Right lobe of liver (tissue), 6 donors: ENCODE measurements at regions not wholly inside any gene's neighbourhood (a gene's known extent, or its start where the extent isn't known, plus 50 kb on each side); places are given as distances from the start of the nearest gene placed in this dataset.
A peak's percentile ranks its signal among the peaks of the same experiment; 100 is the strongest.

Experiments used
- ATAC-seq, 4 donors: fragments of 200-7000 bp; cut with Tn5 transposase; one replicate each; pipeline ENCODE4 v1.9.1; 2020; ENCODE audit warnings: mild to moderate bottlenecking in 4 of 4, moderate library complexity in 4 of 4
- DNase-seq, 3 donors: peaks; one replicate each; pipeline ENCODE4 v3.0.0-alpha.2; 2020
- H3K27ac ChIP-seq, 3 donors: fragments of 200-600 bp; one replicate each; pipeline ENCODE4 v1.8.0; 2022
- H3K27me3 ChIP-seq, 2 donors: fragments of 200-600 bp; one replicate each; pipeline ENCODE4 v1.8.0; 2022
- H3K36me3 ChIP-seq, 4 donors: fragments of 200-600 bp; sonication (generic) in 1 of 4; one replicate each; pipeline versions ENCODE4 v1.5.1 to v1.8.0; 2017 to 2022; ENCODE audit warnings: control low read depth in 1 of 4
- H3K4me1 ChIP-seq, 4 donors: fragments of 200-600 bp; sonication (generic) in 1 of 4; one replicate each; pipeline versions ENCODE4 v1.5.1 to v1.8.0; 2017 to 2022; ENCODE audit warnings: control low read depth in 1 of 4
- H3K4me3 ChIP-seq, 3 donors: fragments of 200-600 bp; one replicate each; pipeline ENCODE4 v1.8.0; 2022
- H3K9me3 ChIP-seq, 4 donors: fragments of 200-600 bp; sonication (generic) in 1 of 4; one replicate each; pipeline versions ENCODE4 v1.5.1 to v1.8.0; 2017 to 2022; ENCODE audit warnings: control low read depth in 1 of 4
- CTCF ChIP-seq, 4 donors: fragments of 200-600 bp in 3 of 4; fragments of 450-650 bp in 1 of 4; IDR thresholded peaks; one replicate each; pipeline versions ENCODE4 v1.5.1 to v1.8.0; 2016 to 2022; ENCODE audit warnings: antibody characterized with exemption in 4 of 4, mild to moderate bottlenecking in 2 of 4
- POLR2A ChIP-seq: fragments of 450-650 bp; IDR thresholded peaks from one replicate; pipeline ENCODE4 v1.6.1; 2017; ENCODE audit warnings: antibody characterized with exemption, mild to moderate bottlenecking
- WGBS: methylation state at CpG from one replicate; pipeline ENCODE4 v1.1.6; 2018; ENCODE audit warnings: low coverage, low lambda C conversion rate; ENCODE audit not compliant: insufficient coverage; ENCODE audit errors: missing lambda C conversion rate; 5-methylcytosine and 5-hydroxymethylcytosine counted together
- intact Hi-C, 2 donors: fragments of 100-400 bp; cut with DNase I; formaldehyde crosslinking; loops; one replicate each; pipeline versions ENCODE4 v1.11.2 to v1.14.1; 2022
- donor health status: DM: no; HTN: yes; CAD: no.
- donor health status: DM: no; HTN: no; CAD: no.
- donor health status: DM: no; HTN: no; CAD: no.
- donor health status: DM: no; HTN: yes; CAD: no.
- donor health status: DM: no; HTN: yes; CAD: no.

- Histone ChIP-seq H3K36me3 (no peaks in the 10 kb centered on the region), H3K27me3 (no peaks in the 10 kb centered on the region), H3K9me3 (no peaks in the 10 kb centered on the region), H3K27ac (no peak overlapping the region), H3K4me1 (no peaks in the 10 kb centered on the region), H3K4me3 (no peak overlapping the region)
- DNase-seq = no peak
- ATAC-seq = no peak
- intact Hi-C loops = no loop called here
- TF ChIP-seq POLR2A (no peak), CTCF (IDR thresholded peaks at IDR 0.05) (no peak)
- 25% methylated on average over 2 of the region's 2 CpGs for WGBS
These were observed 398.2 kb upstream of the SPANXN1 start for GRCh38 chrX:144849141-144849540.

- TF ChIP-seq POLR2A = no peak
- peak; percentile 28 to 50 (median 36) for TF ChIP-seq CTCF (IDR thresholded peaks at IDR 0.05)
- H3K9me3 ChIP-seq = no peaks in the 10 kb centered on the region
These were observed 351.0 kb upstream of the SPANXN1 start for GRCh38 chrX:144896323-144896722.

GRCh38 chrX:144901521-144901920, 345.8 kb upstream of the SPANXN1 start:
- no peak for ATAC-seq
- H3K36me3 ChIP-seq = no peaks in the 10 kb centered on the region
- no peak for DNase-seq
- TF ChIP-seq POLR2A = no peak
- no peak for TF ChIP-seq CTCF (IDR thresholded peaks at IDR 0.05)
- no peaks in the 10 kb centered on the region for H3K4me1 ChIP-seq
- no peak overlapping the region for H3K27ac ChIP-seq
- no peak overlapping the region for H3K4me3 ChIP-seq
- intact Hi-C loops = no loop called here
- WGBS = 57% methylated on average over 3 of the region's 3 CpGs
- H3K27me3 ChIP-seq = no peaks in the 10 kb centered on the region
- H3K9me3 ChIP-seq = no peaks in the 10 kb centered on the region

More at GRCh38 chrX:144896323-144896722, 351.0 kb upstream of the SPANXN1 start:
- no peak overlapping the region for H3K4me3 ChIP-seq
- no peaks in the 10 kb centered on the region for H3K4me1 ChIP-seq
- no peaks in the 10 kb centered on the region for H3K27me3 ChIP-seq
- intact Hi-C loops = no loop called here
- DNase-seq (no peak), ATAC-seq (peak in 3 of 4 donors; percentile 31 to 54 (median 52))
- H3K36me3 ChIP-seq = no peaks in the 10 kb centered on the region
- H3K27ac ChIP-seq = no peak overlapping the region

GRCh38 chrX:144916785-144917184, 330.5 kb upstream of the SPANXN1 start:
- Histone ChIP-seq H3K36me3 (no peaks in the 10 kb centered on the region), H3K9me3 (no peaks in the 10 kb centered on the region), H3K27me3 (no peaks in the 10 kb centered on the region), H3K27ac (no peak overlapping the region), H3K4me3 (no peak overlapping the region), H3K4me1 (no peaks in the 10 kb centered on the region)
- DNase-seq (no peak), ATAC-seq (no peak)
- intact Hi-C loops = no loop called here
- TF ChIP-seq POLR2A (no peak), CTCF (IDR thresholded peaks at IDR 0.05) (no peak)
- 8% methylated on average over 2 of the region's 2 CpGs for WGBS

- H3K27me3 ChIP-seq = no peaks in the 10 kb centered on the region
- 38% methylated on average over 3 of the region's 4 CpGs for WGBS
- no peak overlapping the region for H3K27ac ChIP-seq
- H3K4me1 ChIP-seq = no peaks in the 10 kb centered on the region
- TF ChIP-seq CTCF (IDR thresholded peaks at IDR 0.05) = no peak
- TF ChIP-seq POLR2A = no peak
- H3K4me3 ChIP-seq = no peak overlapping the region
- no peak for DNase-seq
- intact Hi-C loops = no loop called here
- H3K36me3 ChIP-seq = no peaks in the 10 kb centered on the region
- no peaks in the 10 kb centered on the region for H3K9me3 ChIP-seq
- ATAC-seq = no peak
These were observed 328.4 kb upstream of the SPANXN1 start for GRCh38 chrX:144918936-144919335.
